IMR-90 (cell line): ENCODE measurements at regions not wholly inside any gene's neighbourhood (a gene's known extent, or its start where the extent isn't known, plus 50 kb on each side); places are given as distances from the start of the nearest gene placed in this dataset.

Source experiments
- ATAC-seq: fragments of 200-7000 bp; cut with Tn5 transposase; 2 replicates; pipeline ENCODE4 v1.9.1; 2020; ENCODE audit warnings: low read depth, mild to moderate bottlenecking, moderate library complexity
- BruUV-seq: library from RNA; stranded (reverse); fragments of 400-500 nt; replicated peaks from 2 replicates; lab custom pipeline; 2021; lab: Mats Ljungman, UMichigan
- CTCF ChIA-PET: fragments of 300-600 bp; formaldehyde crosslinking; extraction: SDS; loops from one replicate; lab custom pipeline; 2021; ENCODE audit warnings: antibody characterized with exemption; lab: Yijun Ruan, JAX
- POLR2A ChIA-PET: fragments of 300-600 bp; sonication (Branson Sonifier 250); formaldehyde crosslinking; loops from one replicate; lab custom pipeline; 2022; ENCODE audit warnings: antibody characterized with exemption; ENCODE audit not compliant: unreplicated experiment; lab: Charles Lee
- DNase-seq: peaks from one replicate; pipeline ENCODE4 v3.0.0; 2013
- H2AFZ ChIP-seq: replicated peaks from 2 replicates; pipeline ENCODE3; 2013; ENCODE audit warnings: low read length, mild to moderate bottlenecking; ENCODE audit not compliant: poor library complexity
- H2AK5ac ChIP-seq: 2 replicates; pipeline ENCODE4 v1.6.1; 2013; ENCODE audit warnings: low read depth, low read length, inconsistent platforms
- H2AK9ac ChIP-seq: replicated peaks from 2 replicates; pipeline ENCODE3; 2013; ENCODE audit warnings: mild to moderate bottlenecking, low read depth, low read length, moderate library complexity; ENCODE audit not compliant: poor library complexity
- H2BK120ac ChIP-seq: 2 replicates; pipeline ENCODE4 v1.6.1; 2013; ENCODE audit warnings: low read depth, low read length, inconsistent platforms
- H2BK15ac ChIP-seq: 3 replicates; pipeline ENCODE4 v1.6.1; 2013; ENCODE audit warnings: low read depth, low read length, inconsistent platforms
- H2BK20ac ChIP-seq: 2 replicates; pipeline ENCODE4 v1.6.1; 2013; ENCODE audit warnings: low read depth, mild to moderate bottlenecking, inconsistent platforms, low read length, moderate library complexity
- H2BK5ac ChIP-seq: 2 replicates; pipeline ENCODE4 v1.6.1; 2013; ENCODE audit warnings: mild to moderate bottlenecking, low read depth, low read length, inconsistent platforms; ENCODE audit not compliant: poor library complexity, severe bottlenecking
- H3K14ac ChIP-seq: replicated peaks from 2 replicates; pipeline ENCODE4 v1.6.1; 2013; ENCODE audit warnings: low read depth, low read length, inconsistent platforms
- H3K18ac ChIP-seq: 2 replicates; pipeline ENCODE4 v1.6.1; 2013; ENCODE audit warnings: low read depth, low read length, control low read depth
- H3K23ac ChIP-seq: 2 replicates; pipeline ENCODE4 v1.6.1; 2013; ENCODE audit warnings: low read depth, low read length, inconsistent platforms
- H3K27ac ChIP-seq: 2 replicates; pipeline ENCODE4 v1.5.1; 2013; ENCODE audit warnings: mild to moderate bottlenecking, control low read depth, low read length; ENCODE audit not compliant: insufficient read depth
- H3K27me3 ChIP-seq: 2 replicates; pipeline ENCODE4 v1.6.1; 2013; ENCODE audit warnings: low read length; ENCODE audit not compliant: control insufficient read depth, insufficient read depth
- H3K36me3 ChIP-seq: 2 replicates; pipeline ENCODE4 v1.6.1; 2013; ENCODE audit warnings: low read length, mixed read lengths; ENCODE audit not compliant: control insufficient read depth, insufficient read depth
- H3K4ac ChIP-seq: 2 replicates; pipeline ENCODE4 v1.6.1; 2013; ENCODE audit warnings: low read depth, low read length, inconsistent platforms
- H3K4me1 ChIP-seq: 2 replicates; pipeline ENCODE4 v1.6.1; 2013; ENCODE audit warnings: low read length, mixed read lengths; ENCODE audit not compliant: control insufficient read depth, insufficient read depth
- H3K4me2 ChIP-seq: 2 replicates; pipeline ENCODE4 v1.6.1; 2013; ENCODE audit warnings: low read depth, mild to moderate bottlenecking, control low read depth, low read length, moderate library complexity
- H3K4me3 ChIP-seq: 2 replicates; pipeline ENCODE4 v1.5.1; 2013; ENCODE audit warnings: low read depth, mild to moderate bottlenecking, control low read depth, low read length, moderate library complexity; ENCODE audit not compliant: insufficient read depth
- H3K56ac ChIP-seq: 2 replicates; pipeline ENCODE4 v1.6.1; 2013; ENCODE audit warnings: low read length, inconsistent platforms; ENCODE audit not compliant: insufficient read depth; ENCODE audit errors: extremely low read depth
- H3K79me1 ChIP-seq, 2 experiments: 2 replicates each; pipeline ENCODE4 v1.6.1; 2013; ENCODE audit warnings: low read length in 2 of 2, inconsistent platforms in 1 of 2, low read depth in 1 of 2
- H3K9ac ChIP-seq: 2 replicates; pipeline ENCODE4 v1.6.1; 2013; ENCODE audit warnings: low read depth, low read length, control low read depth
- H3K9me1 ChIP-seq: 2 replicates; pipeline ENCODE4 v1.6.1; 2013; ENCODE audit warnings: low read length, inconsistent platforms; ENCODE audit not compliant: insufficient read depth
- H3K9me3 ChIP-seq: 2 replicates; pipeline ENCODE4 v1.6.1; 2013; ENCODE audit warnings: low read length; ENCODE audit not compliant: control insufficient read depth, insufficient read depth
- H4K20me1 ChIP-seq: 2 replicates; pipeline ENCODE4 v1.6.1; 2013; ENCODE audit warnings: low read length, inconsistent platforms; ENCODE audit not compliant: insufficient read depth
- H4K5ac ChIP-seq: 2 replicates; pipeline ENCODE4 v1.6.1; 2013; ENCODE audit warnings: mild to moderate bottlenecking, low read depth, low read length, control low read depth
- H4K8ac ChIP-seq, 2 experiments: 2 replicates each; pipeline ENCODE4 v1.6.1; 2013; ENCODE audit warnings: low read depth in 2 of 2, low read length in 2 of 2, control low read depth in 1 of 2, inconsistent platforms in 1 of 2
- H4K91ac ChIP-seq: 2 replicates; pipeline ENCODE4 v1.6.1; 2013; ENCODE audit warnings: low read depth, low read length, inconsistent platforms; ENCODE audit not compliant: insufficient read depth
- BHLHE40 ChIP-seq: fragments of 150-350 bp; IDR thresholded peaks from 2 replicates; pipeline ENCODE4 v1.6.1; 2016; ENCODE audit warnings: mild to moderate bottlenecking, low read depth, low read length
- CEBPB ChIP-seq: IDR thresholded peaks from 2 replicates; pipeline ENCODE4 v1.6.1; 2012; ENCODE audit warnings: low read depth, low read length, improper control_type of control experiment
- CHD1 ChIP-seq: IDR thresholded peaks from 2 replicates; pipeline ENCODE4 v1.6.1; 2012; ENCODE audit warnings: low read depth, low read length, improper control_type of control experiment
- CTCF ChIP-seq: conservative IDR thresholded peaks from 2 replicates; pipeline ENCODE4 v1.5.1; 2012; ENCODE audit warnings: mild to moderate bottlenecking, low read depth, low read length, improper control_type of control experiment
- FOS ChIP-seq: fragments of 150-350 bp; IDR thresholded peaks from 2 replicates; pipeline ENCODE4 v1.6.1; 2016; ENCODE audit warnings: low read depth, low read length
- MAFK ChIP-seq: IDR thresholded peaks from 2 replicates; pipeline ENCODE4 v1.6.1; 2012; ENCODE audit warnings: low read depth, low read length, improper control_type of control experiment
- MAZ ChIP-seq: IDR thresholded peaks from 2 replicates; pipeline ENCODE4 v1.6.1; 2012; ENCODE audit warnings: low read depth, mild to moderate bottlenecking, low read length, improper control_type of control experiment, moderate library complexity, borderline replicate concordance
- MXI1 ChIP-seq: IDR thresholded peaks from 2 replicates; pipeline ENCODE4 v1.6.1; 2012; ENCODE audit warnings: low read depth, mild to moderate bottlenecking, low read length, moderate library complexity, borderline replicate concordance
- NFE2L2 ChIP-seq: fragments of 150-350 bp; IDR thresholded peaks from 2 replicates; pipeline ENCODE4 v1.6.1; 2016; ENCODE audit warnings: low read depth, mild to moderate bottlenecking, low read length
- POLR2A ChIP-seq: IDR thresholded peaks from 2 replicates; pipeline ENCODE4 v1.6.1; 2012; ENCODE audit warnings: mild to moderate bottlenecking, low read depth, low read length
- RAD21 ChIP-seq: IDR thresholded peaks from 2 replicates; pipeline ENCODE4 v1.6.1; 2012; ENCODE audit warnings: low read length, improper control_type of control experiment
- RCOR1 ChIP-seq: IDR thresholded peaks from 2 replicates; pipeline ENCODE4 v1.6.1; 2012; ENCODE audit warnings: mild to moderate bottlenecking, low read length, improper control_type of control experiment; ENCODE audit not compliant: insufficient replicate concordance
- RFX5 ChIP-seq: IDR thresholded peaks from 2 replicates; pipeline ENCODE4 v1.8.0; 2012; ENCODE audit warnings: low read depth, mild to moderate bottlenecking, low read length, moderate library complexity
- SMC3 ChIP-seq: fragments of 150-350 bp; IDR thresholded peaks from 2 replicates; pipeline ENCODE4 v1.6.1; 2016; ENCODE audit warnings: low read depth, mild to moderate bottlenecking, antibody characterized with exemption, low read length, moderate library complexity
- WGBS, 2 experiments: methylation state at CpG; one replicate each; pipeline versions ENCODE4 v1.1.5 to v1.1.7; 2013; ENCODE audit warnings: missing lambda C conversion rate in 2 of 2; ENCODE audit not compliant: insufficient read length in 1 of 2; ENCODE audit errors: extremely low coverage in 2 of 2; 5-methylcytosine and 5-hydroxymethylcytosine counted together
- dilution Hi-C: fragments of 300-500 bp; cut with HindIII; formaldehyde crosslinking; loops from one replicate; pipeline ENCODE4 v1.14.3; 2018; ENCODE audit warnings: low sequenced_read_pairs; ENCODE audit not compliant: unreplicated experiment
- in situ Hi-C: fragments of 300-500 bp; cut with MboI; formaldehyde crosslinking; loops from 3 replicates; pipeline ENCODE4 v1.14.3; 2019; ENCODE audit warnings: low sequenced_read_pairs, inconsistent platforms, mixed read lengths
- intact Hi-C: fragments of 100-400 bp; cut with micrococcal nuclease; formaldehyde crosslinking; loops from 2 replicates; pipeline ENCODE4 v1.10.0; 2022
- TF ChIP-seq, protein P1 (sequence below): fragments of 150-350 bp; IDR thresholded peaks from 2 replicates; pipeline ENCODE4 v1.6.1; 2017; ENCODE audit warnings: mild to moderate bottlenecking, antibody characterized with exemption, low read length, low read depth
- TF ChIP-seq, protein P2 (sequence below): fragments of 150-350 bp; IDR thresholded peaks from 2 replicates; pipeline ENCODE4 v1.6.1; 2016; ENCODE audit warnings: low read depth, mild to moderate bottlenecking, low read length, moderate library complexity, borderline replicate concordance

- no peak overlapping the region for H3K14ac ChIP-seq
- no peak overlapping the region for H2AK9ac ChIP-seq
- no peak overlapping the region for H2AK5ac ChIP-seq
- 100% methylated on average over 2 of the region's 3 CpGs; no CpG with 5 or more reads in 1 of the 2 experiments for WGBS, 2 experiments
- H3K9ac ChIP-seq: no peak overlapping the region
- H2AFZ ChIP-seq: no peak overlapping the region
- no peaks in the 10 kb centered on the region for H3K9me1 ChIP-seq
- no peaks in the 10 kb centered on the region for H3K36me3 ChIP-seq
- no peak overlapping the region for H3K56ac ChIP-seq
- peaks cover 9% of the 10 kb centered on the region for H3K4me1 ChIP-seq
- H4K91ac ChIP-seq: no peak overlapping the region
- H3K4me3 ChIP-seq: no peak overlapping the region
- DNase-seq: no peak
- no peak overlapping the region for H4K5ac ChIP-seq
- peaks cover 16% of the 10 kb centered on the region for H3K27me3 ChIP-seq
- H3K4ac ChIP-seq: no peak overlapping the region
- no peak overlapping the region for H2BK120ac ChIP-seq
- no peak overlapping the region for H2BK5ac ChIP-seq
- no peaks in the 10 kb centered on the region for H4K20me1 ChIP-seq
- no peak overlapping the region for H2BK15ac ChIP-seq
- no peak overlapping the region for H3K27ac ChIP-seq
- ChIA-PET CTCF (no interaction called here), POLR2A (no interaction called here)
- H3K4me2 ChIP-seq: no peak overlapping the region
- no peaks in the 10 kb centered on the region for H3K9me3 ChIP-seq
- dilution Hi-C loops (no loop called here), in situ Hi-C loops (no loop called here), intact Hi-C loops (no loop called here)
- H3K18ac ChIP-seq: no peak overlapping the region
- no peak overlapping the region for H4K8ac ChIP-seq
- H3K23ac ChIP-seq: no peak overlapping the region
- TF ChIP-seq RFX5 (no peak), BHLHE40 (no peak), RCOR1 (no peak), SMC3 (no peak), FOS (no peak), CTCF (no peak), RAD21 (no peak), CEBPB (no peak), CHD1 (no peak), POLR2A (no peak), MXI1 (no peak), MAZ (no peak), NFE2L2 (no peak), MAFK (no peak)
- TF ChIP-seq, protein P1, sequence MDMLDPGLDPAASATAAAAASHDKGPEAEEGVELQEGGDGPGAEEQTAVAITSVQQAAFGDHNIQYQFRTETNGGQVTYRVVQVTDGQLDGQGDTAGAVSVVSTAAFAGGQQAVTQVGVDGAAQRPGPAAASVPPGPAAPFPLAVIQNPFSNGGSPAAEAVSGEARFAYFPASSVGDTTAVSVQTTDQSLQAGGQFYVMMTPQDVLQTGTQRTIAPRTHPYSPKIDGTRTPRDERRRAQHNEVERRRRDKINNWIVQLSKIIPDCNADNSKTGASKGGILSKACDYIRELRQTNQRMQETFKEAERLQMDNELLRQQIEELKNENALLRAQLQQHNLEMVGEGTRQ: no peak
- TF ChIP-seq, protein P2, sequence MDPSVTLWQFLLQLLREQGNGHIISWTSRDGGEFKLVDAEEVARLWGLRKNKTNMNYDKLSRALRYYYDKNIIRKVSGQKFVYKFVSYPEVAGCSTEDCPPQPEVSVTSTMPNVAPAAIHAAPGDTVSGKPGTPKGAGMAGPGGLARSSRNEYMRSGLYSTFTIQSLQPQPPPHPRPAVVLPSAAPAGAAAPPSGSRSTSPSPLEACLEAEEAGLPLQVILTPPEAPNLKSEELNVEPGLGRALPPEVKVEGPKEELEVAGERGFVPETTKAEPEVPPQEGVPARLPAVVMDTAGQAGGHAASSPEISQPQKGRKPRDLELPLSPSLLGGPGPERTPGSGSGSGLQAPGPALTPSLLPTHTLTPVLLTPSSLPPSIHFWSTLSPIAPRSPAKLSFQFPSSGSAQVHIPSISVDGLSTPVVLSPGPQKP: no peak
- no peaks in the 10 kb centered on the region for H3K79me1 ChIP-seq
- H2BK20ac ChIP-seq: no peak overlapping the region
- ATAC-seq: no peak
- BruUV-seq: no TSS peak
Measured at GRCh38 chr5:54885636-54886035, 99.8 kb downstream of the ESM1 start.
